NCI-H1048 (cell line): ENCODE measurements at regions not wholly inside any gene's neighbourhood (a gene's known extent, or its start where the extent isn't known, plus 50 kb on each side); places are given as distances from the start of the nearest gene placed in this dataset.
A peak's percentile ranks its signal among the peaks of the same experiment; 100 is the strongest.
"Not testable (repeated sequence)": the region's sequence is repeated elsewhere in the genome, so short reads cannot be mapped to it uniquely, and the experiment has no call there.

Experiments
- DNase-seq: peaks from one replicate; lab custom pipeline; 2025; lab: John Stamatoyannopoulos, UW

DNA sequence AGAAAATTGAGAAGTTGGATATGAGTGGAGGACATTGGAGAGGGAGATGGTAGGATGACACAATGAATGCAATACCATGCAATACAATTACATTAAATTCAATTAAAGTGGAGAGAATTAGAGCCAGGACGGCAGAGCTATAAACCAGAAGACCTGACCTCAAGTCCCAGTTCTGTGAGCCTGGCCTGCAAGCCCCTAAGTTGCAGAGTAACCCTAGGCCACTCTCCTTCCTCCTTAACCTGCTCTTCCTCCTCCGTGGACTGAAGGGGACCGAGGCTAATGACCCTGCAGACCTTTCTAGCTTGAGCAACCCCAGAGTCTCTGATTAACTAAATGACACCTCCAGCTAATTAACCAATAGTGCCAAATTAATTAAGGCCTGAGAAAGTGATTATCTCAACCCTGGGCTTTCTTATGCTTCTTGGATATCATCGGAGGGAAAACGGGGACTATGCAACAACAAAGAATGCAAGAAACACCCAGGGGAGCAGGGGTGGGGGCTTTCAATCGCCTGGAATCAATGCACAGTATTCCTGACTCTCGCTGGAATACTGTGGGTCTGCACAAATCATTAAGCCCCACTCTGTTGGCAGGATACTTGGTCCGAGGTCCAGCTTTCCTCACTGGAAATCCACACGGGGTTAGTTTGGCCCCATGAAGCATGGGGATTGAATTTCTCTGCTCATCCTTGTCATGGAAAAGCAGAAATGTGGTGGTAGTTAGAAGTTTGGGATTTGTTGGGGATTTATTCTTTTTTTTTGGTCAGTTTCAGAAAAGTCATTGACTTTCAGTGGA is 548.3 kb downstream of the MN1 start:
- DNase-seq, result no peak

DNA sequence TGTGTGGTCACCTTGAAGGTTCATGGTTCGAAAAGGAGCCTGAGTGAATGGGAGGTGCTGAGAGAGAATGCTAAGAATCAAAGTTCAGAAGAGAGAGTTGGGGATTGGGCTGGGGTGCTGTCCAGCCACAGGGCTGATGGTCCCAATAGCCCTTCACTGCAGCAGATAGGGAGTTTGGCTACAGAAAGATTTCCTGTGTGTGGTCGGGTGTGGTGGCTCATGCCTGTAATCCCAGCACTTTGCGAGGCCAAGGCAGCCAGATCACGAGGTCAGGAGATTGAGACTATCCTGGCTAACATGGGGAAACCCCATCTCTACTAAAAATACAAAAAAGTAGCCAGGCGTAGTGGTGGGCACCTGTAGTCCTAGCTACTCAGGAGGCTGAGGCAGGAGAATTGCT is 547.5 kb downstream of the MN1 start:
- not testable (repeated sequence) for DNase-seq

DNA sequence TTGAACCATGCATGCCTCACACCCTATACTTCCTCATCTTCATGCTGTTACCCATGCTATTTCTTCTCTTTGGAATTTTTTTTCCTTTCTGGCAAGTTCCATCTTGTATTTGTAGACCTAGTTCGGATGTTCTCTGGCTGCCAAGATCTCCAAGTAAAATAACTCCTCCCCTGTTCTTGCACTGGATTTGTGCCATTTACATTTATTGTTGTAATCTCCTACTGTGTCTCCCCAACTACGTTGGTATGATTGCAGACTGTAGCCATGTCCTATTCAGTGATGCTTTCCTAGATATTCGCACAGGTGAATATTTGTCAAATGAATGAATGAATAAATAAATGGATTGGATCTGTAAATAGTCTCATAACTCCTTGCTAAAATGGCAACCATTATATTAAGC is 546.0 kb downstream of the MN1 start:
- DNase-seq, result no peak

DNA sequence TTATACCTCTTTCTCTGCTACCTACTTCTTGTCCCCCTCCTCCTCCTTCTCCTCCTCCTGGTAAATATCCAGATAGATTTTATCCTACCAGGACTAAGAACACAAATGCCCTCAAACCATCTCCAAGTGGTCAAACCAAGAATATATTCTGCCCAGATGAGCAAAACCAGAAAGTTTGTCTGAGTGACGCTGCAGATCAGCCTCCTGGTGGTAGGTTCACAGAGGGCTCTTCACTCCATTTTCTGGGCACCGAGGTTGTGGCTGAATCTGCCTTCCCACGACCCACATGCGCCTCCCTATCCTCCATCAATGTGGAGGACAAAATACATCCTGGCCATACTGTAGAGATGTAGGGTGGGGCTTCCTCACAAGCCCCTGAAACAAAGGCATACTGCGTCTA is 543.6 kb downstream of the MN1 start:
- DNase-seq, result no peak

DNA sequence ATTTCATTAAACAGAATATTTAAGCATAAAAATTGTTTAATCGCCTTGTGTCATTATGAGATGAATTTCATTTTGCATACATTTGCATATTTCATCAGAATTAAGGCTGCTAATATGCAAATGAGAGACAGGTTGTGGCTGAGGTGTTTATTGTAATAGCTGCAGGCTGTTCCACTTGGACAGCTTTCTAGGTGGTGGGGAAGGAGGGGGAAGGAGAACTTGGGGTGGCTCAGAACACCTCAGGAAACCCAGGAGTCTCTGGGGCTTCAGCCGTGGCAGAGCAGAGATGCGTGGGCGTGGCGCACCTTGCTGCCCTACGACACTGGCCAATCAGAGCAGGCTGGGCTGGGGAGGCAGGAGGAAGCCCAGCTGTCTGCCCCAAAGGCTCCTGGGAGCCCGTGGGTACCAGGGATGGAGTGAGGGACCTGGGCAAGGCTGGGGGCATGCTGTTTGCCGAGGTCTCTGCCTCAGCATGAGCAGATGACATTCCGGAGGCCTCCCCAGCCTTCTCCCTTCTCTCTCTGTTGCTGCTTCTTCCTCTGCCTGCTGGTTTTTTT is 542.9 kb downstream of the MN1 start:
- peak; percentile 11 for DNase-seq

DNA sequence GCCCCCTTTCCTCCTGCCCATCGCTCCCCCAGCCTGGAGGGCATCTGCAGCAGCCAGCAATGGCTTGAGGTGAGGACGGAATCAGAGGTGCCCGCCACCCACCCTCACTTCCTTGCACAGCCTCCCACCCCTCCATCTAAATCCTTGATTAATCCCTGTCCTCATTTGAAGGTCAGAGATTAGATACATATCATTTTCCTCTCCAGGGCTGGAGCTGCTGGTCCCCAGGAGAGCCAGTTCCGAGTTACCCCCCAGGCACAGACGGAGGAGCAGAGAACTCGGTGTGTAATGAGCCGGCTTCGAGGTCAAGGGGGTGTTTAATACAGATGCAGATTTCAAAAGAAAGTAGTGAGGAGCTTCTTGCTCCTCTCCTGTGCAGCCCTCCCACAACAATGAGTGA is 542.1 kb downstream of the MN1 start:
- no peak for DNase-seq

DNA sequence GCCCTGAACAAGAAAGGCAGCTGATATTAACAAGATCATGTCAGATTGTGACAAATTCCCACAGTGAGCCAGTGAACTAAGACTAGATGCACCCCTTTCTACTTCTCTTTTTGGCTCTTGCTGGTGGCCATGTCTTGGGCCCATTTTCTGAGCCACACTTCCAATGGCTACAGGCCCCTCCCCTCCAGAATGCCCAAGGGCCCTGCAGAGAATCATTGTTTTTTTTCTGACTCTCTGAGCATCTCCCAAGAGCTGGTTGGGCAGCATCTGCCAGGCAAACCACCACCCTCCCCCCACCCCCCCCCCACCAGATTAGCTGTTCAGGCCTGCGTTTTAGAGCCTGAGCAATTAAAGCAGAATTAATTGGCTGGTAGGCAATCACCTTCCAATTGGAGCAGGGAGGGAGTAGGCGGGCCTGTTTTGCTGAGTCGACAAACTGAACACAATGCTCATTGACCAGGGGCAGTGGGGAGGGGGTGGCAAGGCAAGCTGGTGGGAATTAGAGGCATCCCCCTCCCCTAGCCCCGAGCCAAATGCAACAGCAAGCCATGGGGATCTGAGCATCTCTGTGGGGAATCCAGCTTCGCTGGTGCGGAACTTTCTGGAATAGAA is 541.4 kb downstream of the MN1 start:
- no peak for DNase-seq

DNA sequence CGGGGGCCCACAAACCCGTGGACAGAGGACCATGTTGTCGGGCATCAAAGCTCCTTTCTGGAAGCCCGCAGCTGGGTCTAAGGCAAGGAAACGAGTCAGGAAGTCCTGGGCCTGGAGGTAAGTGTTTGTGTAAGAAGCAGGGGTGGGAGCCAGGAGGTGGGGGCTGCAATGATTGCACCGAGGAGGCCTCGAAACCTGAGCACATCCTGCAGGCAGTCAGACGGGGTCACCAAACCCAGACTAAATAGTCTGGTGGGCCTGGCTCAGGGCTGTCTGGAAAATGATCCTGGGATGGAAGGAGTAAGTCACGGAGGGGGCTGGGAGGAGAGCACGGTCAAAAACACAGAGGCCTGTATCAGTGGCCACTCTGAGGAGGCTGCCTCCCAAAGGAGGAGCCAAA is 539.2 kb downstream of the MN1 start:
- no peak for DNase-seq

DNA sequence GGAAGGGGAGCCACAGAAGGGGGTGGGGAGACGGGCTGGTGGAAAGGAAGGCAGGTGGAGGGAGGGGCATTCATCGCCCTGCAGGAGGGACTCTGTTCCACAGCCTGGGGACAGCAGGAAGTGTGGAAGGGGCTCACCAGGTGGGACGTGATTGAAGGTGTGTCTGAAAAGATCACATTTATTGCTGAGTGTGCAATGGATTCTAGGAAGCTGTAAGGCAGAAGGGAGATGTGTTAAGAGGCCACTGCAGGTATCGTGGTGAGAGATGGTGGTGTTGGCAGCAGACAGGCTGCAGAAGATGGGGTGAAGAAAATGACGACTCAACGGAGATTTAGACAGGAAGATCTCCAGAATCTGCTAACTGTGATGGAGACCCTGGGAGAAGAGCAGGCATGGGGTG is 537.4 kb downstream of the MN1 start:
- DNase-seq, result no peak

DNA sequence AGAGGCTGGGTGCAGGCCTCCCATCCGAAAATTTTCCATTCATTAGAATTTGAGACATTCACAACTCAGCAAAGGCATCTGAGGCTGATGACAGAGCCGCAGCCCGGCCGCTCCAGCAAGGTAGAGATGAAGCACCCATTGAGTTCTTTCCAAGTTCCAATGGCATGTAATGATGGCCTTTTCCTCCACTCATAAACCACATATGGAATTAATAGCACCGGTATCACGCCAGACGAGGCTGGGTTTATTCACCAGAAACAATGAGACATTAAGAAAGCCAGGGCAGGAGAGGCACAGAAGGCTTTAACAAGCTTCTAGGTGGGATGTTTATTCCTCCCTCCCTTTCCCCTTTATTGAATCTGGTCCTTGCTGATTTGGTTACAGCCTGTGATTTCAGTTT is 534.4 kb downstream of the MN1 start:
- no peak for DNase-seq

DNA sequence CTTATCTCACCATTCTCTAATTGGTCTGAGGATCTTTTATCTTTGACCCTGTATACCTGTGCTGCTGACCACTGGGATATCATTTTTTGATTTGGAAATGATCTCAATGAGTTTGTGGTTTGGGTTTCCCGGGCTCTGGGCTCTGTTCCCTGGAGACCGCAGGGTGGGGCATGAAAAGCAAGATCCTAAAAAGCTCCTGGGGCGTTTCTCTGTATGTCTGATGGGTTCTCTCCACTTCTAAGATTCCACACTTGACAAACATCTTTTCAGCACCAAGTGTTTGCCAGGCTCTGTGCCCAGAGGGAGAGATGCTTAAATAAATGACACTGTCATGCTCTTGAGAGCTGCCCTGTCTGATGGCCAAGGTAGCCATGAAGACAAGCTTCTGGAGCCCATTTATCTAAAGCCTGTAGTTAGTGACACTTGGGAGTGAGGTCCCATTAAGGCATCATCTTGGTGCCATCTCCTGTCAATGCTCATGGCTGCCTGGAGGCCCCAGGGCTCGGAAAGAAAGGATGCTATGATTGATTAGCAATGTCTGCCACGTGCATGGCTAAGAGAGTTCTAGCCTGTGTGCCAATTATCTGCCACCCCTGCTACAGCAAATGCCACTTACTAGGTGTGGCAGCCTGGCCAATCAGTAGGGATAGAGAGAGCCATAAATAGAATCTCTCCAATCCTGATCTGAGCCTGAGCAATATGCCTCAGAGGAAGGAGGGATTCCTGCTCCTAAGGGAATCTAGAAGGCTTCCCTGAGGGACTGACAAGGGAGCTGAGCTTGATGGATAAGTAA is 531.6 kb downstream of the MN1 start:
- DNase-seq, result no peak

DNA sequence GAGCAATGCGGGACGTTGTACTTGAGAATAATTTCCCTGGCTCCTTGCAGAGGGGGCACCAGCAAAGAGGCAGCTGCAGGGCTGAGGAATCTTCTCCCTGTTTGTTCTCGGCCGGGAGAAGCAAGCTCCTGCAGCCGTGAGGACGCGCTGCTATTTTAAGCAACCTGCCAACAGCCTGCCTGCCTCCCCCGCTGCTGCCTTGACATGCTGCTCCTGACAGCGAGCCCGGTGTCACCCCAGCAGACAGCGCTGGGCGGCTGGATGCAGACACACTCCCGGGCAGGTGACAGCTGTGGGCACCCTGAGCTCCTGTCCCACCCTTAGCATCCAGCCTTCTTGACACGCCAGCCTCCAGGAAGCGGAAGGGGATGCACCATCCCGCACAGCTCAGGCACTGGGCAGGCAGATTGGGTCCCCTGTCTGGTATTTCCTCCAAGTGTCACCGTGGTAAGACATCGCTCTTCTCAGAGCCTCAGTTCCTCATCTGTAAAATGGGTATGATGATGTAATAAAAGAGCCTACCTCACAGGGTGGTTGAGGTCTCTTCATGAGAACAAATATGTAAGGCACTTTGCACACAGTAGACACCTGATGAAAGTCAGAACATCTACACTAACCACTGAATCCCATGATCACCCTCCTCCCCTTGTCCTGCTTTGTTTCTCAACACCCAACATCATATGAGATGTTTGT is 530.6 kb downstream of the MN1 start:
- DNase-seq, result no peak

DNA sequence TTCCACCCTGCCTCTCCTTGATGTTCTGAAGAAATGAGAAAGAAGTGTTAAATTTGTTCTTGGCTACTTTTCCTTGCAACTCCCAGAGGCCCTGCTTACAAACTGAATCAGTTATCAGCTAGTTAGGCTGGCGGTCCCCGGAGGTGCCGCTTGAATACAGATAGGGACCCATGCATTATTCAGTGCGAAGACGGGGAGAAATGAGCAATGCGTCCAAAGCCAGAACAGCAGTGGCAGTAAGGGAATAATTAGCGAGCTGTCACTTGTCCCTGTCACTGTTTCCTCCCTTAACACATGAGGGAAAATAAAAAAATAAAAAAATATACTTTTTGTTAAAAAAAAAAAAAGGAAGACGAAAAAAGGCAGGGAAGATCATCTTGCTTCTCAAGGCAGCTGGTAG is 528.1 kb downstream of the MN1 start:
- DNase-seq, result no peak

DNA sequence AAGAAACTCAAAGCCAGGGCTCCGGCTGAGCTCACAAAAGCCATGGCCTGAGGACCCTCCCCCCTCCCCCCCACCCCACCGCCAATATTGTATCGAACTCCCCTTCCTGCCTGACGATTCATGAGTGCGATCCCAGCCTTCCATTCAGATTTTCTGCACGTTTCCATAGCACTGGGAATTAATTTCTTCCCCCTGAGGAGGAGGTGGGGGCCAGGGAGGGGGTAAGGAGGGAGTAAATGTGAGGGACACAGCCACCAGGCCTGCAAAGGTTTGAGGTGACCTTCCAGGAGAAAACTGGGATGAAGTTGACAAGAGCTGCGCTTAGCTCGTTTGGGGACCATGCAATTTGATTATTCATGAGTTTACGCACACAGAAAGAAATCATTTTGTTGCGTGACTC is 527.7 kb downstream of the MN1 start:
- DNase-seq, result no peak

DNA sequence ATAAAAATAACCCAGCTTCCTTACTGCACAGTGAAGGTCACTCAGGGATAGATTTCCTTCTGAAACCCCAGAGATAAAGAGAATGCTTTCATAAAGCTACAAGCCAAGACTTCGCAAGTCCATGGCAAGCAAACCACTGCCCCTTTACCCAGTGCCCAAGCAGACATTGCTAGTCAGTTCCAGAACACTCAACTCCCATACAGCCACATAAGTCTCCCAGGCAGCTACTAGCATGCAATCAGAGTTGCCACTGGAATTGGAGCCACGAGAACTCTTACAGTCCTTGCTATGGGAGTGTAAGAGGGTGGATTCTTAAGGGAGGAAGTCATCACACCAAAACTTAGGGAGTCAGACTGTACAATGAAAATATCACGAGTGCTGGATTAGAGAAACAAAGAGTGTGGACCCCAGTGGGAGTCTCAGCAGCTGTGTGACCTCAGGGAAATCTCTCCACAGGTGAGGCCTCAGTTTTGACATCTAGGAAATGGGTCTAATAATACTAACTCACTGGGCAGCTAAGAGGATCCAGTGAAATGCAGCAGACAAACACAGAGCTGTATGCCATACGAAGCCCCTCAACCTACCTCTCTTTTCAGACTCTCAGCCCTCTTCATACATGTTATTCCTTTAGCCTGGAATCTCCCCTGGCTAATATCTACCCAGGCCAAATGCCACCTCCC is 526.6 kb downstream of the MN1 start:
- no peak for DNase-seq

DNA sequence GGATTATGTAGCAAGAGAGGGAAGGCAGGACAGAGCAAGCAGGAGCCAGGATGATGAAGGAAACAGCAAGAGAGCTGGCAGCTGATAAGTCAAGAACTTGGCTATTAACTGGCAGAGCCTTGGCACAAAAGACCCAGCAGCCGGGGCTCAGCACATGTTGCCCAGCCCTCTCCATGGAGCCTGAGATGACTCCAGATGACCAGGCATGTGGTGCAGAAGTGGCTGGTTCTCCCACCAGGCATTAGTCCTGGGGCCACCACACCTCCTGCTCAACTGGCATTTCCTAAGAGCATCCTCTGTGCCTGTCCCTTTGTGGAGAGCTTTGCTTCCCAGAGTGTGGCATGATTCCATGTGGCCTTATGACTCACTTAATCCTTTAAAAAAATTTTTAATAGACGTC is 522.6 kb downstream of the MN1 start:
- DNase-seq, result no peak

DNA sequence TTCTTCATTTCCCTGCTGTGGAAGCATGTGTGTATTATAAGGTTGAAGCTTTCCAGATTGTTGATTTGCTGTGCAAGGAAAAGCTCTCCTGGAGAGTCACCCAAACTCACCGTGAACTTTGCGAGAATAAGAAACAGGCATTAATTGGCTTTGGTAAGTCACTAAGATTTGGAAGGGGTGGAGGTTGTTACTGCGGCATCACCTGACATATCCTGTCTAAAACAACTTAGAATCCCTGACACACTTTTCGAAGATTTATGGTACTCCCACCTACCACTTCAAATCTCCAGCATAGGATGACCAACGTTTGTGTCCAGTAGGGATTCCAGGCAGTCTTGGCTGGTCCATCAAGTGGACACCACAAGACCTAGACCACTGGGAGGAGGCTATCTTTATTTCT is 518.3 kb downstream of the MN1 start:
- DNase-seq, result no peak

DNA sequence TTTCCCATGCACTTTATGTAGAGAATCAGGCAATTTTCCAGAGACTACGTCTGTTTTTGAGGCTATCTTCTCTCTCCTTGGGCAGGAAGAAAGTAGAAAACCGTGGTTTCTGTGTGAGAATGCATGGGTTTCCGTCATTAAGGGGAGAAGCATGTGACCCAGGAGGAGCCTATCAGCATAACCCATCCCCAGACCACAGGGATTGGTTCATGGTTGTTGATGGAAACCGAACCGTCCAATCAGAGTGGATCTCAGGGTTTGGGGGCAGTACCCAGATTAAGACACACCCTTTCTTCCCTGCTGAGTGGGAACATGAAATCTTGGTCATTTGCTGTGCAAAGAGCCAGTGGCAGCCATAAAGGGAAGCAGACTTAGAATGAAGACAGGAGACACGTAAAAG is 517.8 kb downstream of the MN1 start:
- DNase-seq, result no peak

DNA sequence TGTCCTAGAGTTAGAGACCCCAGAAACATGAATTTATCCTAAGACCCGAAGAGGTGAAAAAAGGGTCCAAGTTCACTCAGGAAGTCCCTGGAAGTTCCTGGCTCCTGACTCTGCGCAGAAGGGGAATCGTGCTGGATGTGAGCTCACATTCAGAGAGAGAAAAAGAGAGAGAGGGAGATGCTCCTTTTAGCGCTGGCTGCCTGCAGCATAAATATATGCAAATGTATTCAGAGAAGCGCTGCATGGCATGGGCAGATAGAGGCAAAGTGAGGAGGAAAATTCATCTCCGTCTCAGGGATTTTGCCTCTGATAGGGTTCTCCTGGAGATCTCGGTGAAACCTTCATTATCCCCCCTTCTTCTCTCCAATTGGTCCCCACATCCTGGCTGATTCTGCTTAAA is 517.2 kb downstream of the MN1 start:
- no peak for DNase-seq

DNA sequence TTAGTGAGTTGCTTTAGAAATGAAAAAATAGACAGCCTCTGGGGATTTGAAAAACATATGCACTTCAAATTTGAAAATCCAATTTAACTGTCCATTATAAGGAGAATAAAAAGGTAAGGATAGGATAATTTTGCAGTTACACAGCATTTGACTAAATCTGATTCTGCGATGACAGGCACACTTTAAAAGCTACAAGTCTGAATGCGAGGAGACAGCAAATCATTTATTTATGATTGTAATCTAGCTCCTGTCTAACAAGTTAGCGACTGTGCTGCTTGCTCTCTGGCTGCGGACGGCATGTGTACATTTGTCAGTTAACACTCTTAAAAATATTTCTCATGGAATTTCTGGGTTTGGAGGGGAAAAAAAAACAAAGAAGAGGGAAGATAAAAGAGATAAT is 514.8 kb downstream of the MN1 start:
- no peak for DNase-seq

DNA sequence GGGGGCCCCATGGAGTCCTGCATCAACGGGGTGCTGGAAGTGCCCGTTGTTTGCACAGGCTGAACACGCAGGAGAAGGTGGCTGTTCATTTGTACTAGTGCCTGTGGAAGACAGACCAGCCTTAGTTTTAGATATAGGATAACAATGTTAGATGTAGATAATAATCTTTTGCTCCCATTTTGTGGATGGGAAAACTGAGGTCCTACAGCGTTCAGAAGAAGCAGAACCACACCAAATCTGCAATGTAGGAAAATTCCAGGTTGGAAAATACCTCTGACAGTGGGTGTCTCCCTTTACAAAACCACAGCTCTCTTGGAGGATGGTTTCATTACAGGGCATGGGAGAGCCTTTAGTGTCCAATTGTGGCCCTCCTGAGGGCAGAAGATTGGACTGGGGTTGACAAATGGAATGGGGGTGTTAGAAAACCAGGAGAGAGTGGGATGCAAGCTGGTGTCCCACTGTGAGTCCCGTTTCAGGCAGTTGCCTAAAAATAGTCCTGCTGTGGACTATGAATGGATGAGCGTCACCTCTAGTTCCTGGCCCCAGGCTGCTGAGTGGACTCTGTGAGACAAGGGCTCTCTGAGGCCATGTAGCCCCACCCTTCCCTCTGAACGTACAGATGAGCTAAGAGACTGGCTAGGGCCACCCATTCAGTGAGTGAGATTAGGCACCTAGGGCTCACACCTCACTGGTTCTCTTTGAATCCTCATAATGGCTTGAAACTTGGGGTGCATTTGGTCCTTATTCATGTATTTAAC is 508.8 kb downstream of the MN1 start:
- DNase-seq, result no peak
